Prostate gland (tissue), 2 donors: ENCODE measurements at regions not wholly inside any gene's neighbourhood (a gene's known extent, or its start where the extent isn't known, plus 50 kb on each side); places are given as distances from the start of the nearest gene placed in this dataset.

ENCODE experiments used
- DNase-seq: peaks from one replicate; pipeline ENCODE4 v3.0.0-alpha.2; 2019; ENCODE audit warnings: low spot score
- H3K27ac ChIP-seq, 2 donors: fragments of 200-600 bp; sonication (generic); 2 replicates each; pipeline ENCODE4 v1.5.1; 2017 to 2019
- H3K27me3 ChIP-seq: fragments of 200-600 bp; sonication (generic); replicated peaks from 2 replicates; pipeline ENCODE4 v1.5.1; 2019; ENCODE audit not compliant: insufficient read depth
- H3K36me3 ChIP-seq, 2 donors: fragments of 200-600 bp; sonication (generic); 1 replicate in 1 of 2; 2 replicates in 1 of 2; pipeline versions ENCODE4 v1.5.1 to v1.8.1; 2017 to 2019
- H3K4me1 ChIP-seq: fragments of 200-600 bp; sonication (generic); replicated peaks from 2 replicates; pipeline ENCODE4 v1.5.1; 2019
- H3K4me3 ChIP-seq, 2 donors: fragments of 200-600 bp; sonication (generic); 2 replicates each; pipeline ENCODE4 v1.5.1; 2017 to 2019
- H3K9me3 ChIP-seq: fragments of 200-600 bp; sonication (generic); 2 replicates; pipeline ENCODE4 v1.5.1; 2017
- POLR2A ChIP-seq: fragments of 450-650 bp; IDR thresholded peaks from one replicate; pipeline ENCODE4 v1.6.1; 2016; ENCODE audit warnings: antibody characterized with exemption, mild to moderate bottlenecking
- POLR2AphosphoS5 ChIP-seq: sonication (generic); formaldehyde crosslinking; IDR thresholded peaks from one replicate; pipeline ENCODE4 v1.6.1; 2017; ENCODE audit warnings: antibody characterized with exemption
- WGBS: methylation state at CpG from one replicate; pipeline ENCODE4 v1.1.5; 2018; 5-methylcytosine and 5-hydroxymethylcytosine counted together
- intact Hi-C: fragments of 100-400 bp; cut with DNase I; formaldehyde crosslinking; loops from one replicate; pipeline ENCODE4 v1.14.2; 2022
- TF ChIP-seq, protein P1 (sequence below), 4 experiments: fragments of 200-600 bp in 2 of 4; fragments of 450-650 bp in 2 of 4; sonication (generic) in 2 of 4; IDR thresholded peaks; 1 replicate in 3 of 4; 2 replicates in 1 of 4; pipeline ENCODE4 v1.5.1; 2016 to 2019; ENCODE audit warnings: antibody characterized with exemption in 4 of 4, mild to moderate bottlenecking in 2 of 4, moderate library complexity in 2 of 4

GRCh38 chr6:90388395-90388794 is 91.8 kb upstream of the BACH2 start:
- H3K4me1 ChIP-seq, result no peaks in the 10 kb centered on the region
- no peak for DNase-seq
- intact Hi-C loops, result no loop called here
- no peaks in the 10 kb centered on the region for H3K9me3 ChIP-seq
- no peak overlapping the region for H3K27ac ChIP-seq
- no peaks in the 10 kb centered on the region for H3K27me3 ChIP-seq
- 77% methylated on average over 5 of the region's 5 CpGs for WGBS
- no peak overlapping the region for H3K4me3 ChIP-seq
- TF ChIP-seq, protein P1, sequence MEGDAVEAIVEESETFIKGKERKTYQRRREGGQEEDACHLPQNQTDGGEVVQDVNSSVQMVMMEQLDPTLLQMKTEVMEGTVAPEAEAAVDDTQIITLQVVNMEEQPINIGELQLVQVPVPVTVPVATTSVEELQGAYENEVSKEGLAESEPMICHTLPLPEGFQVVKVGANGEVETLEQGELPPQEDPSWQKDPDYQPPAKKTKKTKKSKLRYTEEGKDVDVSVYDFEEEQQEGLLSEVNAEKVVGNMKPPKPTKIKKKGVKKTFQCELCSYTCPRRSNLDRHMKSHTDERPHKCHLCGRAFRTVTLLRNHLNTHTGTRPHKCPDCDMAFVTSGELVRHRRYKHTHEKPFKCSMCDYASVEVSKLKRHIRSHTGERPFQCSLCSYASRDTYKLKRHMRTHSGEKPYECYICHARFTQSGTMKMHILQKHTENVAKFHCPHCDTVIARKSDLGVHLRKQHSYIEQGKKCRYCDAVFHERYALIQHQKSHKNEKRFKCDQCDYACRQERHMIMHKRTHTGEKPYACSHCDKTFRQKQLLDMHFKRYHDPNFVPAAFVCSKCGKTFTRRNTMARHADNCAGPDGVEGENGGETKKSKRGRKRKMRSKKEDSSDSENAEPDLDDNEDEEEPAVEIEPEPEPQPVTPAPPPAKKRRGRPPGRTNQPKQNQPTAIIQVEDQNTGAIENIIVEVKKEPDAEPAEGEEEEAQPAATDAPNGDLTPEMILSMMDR (IDR thresholded peaks at IDR 0.05), result no peak
- TF ChIP-seq POLR2AphosphoS5 (no peak), POLR2A (no peak)
- H3K36me3 ChIP-seq, result no peaks in the 10 kb centered on the region

GRCh38 chr6:90387826-90388225 is 91.2 kb upstream of the BACH2 start:
- Histone ChIP-seq H3K36me3 (no peaks in the 10 kb centered on the region), H3K4me1 (no peaks in the 10 kb centered on the region), H3K27ac (no peak overlapping the region), H3K4me3 (no peak overlapping the region), H3K27me3 (no peaks in the 10 kb centered on the region), H3K9me3 (no peaks in the 10 kb centered on the region)
- no peak for TF ChIP-seq POLR2A
- no peak for TF ChIP-seq POLR2AphosphoS5
- TF ChIP-seq, protein P1 (IDR thresholded peaks at IDR 0.05), result no peak
- intact Hi-C loops, result no loop called here
- WGBS, result 75% methylated on average over 1 of the region's 1 CpG
- no peak for DNase-seq

- no peak overlapping the region for H3K4me3 ChIP-seq
- H3K27me3 ChIP-seq, result no peaks in the 10 kb centered on the region
- 90% methylated on average over 5 of the region's 5 CpGs for WGBS
- TF ChIP-seq, protein P1 (IDR thresholded peaks at IDR 0.05), result no peak
- TF ChIP-seq POLR2AphosphoS5 (no peak), POLR2A (no peak)
- H3K9me3 ChIP-seq, result no peaks in the 10 kb centered on the region
- no peak overlapping the region for H3K27ac ChIP-seq
- intact Hi-C loops, result no loop called here
- H3K4me1 ChIP-seq, result no peaks in the 10 kb centered on the region
- no peaks in the 10 kb centered on the region for H3K36me3 ChIP-seq
- DNase-seq, result no peak
These were observed 90.7 kb upstream of the BACH2 start for GRCh38 chr6:90387383-90387775.

DNA sequence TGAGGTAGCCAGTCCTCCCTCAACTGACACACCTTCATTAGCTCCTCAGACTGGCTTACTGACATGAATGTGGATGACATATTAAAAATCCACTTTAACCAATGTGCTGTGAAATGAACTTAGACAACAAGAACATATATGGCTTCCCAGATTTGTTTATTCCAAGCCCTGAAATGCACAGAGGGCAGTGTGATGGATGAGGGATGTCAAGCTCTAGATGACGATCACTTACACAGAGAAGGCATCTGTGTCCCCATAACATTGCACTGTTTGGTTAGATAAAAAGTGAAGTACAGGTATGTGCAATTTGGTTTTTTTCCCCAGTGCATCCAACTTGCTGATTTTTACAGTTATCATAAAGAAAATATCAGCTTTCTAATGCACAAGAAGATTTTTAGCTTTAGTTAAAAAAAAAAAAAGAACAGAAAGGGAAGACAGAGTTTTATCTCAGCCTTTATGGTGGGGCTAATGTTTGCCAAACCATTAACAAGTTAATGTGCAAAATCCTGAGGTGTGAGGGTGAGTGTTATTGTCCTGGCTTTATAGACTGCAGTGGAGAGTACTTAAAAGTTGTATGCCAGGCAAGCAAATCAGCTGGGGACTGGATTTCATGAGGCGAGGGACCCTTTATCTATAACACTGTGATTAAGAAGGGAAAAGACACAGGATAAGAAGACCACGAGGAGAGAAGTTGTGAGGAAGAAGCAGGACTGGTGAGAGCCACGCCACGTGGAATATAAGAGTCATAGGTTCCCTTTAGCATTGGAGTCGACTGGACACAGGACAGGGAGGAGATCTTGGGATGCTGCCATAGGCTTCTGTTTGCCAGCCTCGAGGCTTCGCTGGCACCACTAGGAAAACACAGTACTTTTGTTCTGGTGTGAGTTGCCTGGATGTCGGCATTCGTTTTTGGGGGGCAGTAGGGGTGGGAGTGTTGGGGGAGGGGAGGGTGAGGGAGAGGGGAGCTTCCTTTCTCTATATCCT is 90.0 kb upstream of the BACH2 start:
- WGBS, result 40% methylated on average over 10 of the region's 10 CpGs
- no peaks in the 10 kb centered on the region for H3K9me3 ChIP-seq
- no peaks in the 10 kb centered on the region for H3K27me3 ChIP-seq
- no peaks in the 10 kb centered on the region for H3K36me3 ChIP-seq
- H3K27ac ChIP-seq, result no peak overlapping the region
- H3K4me1 ChIP-seq, result no peaks in the 10 kb centered on the region
- TF ChIP-seq POLR2AphosphoS5 (peak; percentile 32), POLR2A (no peak)
- TF ChIP-seq, protein P1 (IDR thresholded peaks at IDR 0.05), result no peak
- no peak overlapping the region for H3K4me3 ChIP-seq
- intact Hi-C loops, result no loop called here
- peak; percentile 69 for DNase-seq
